Hematopoietic multipotent progenitor cell treated with erythropoietin and hydrocortisone succinate and interleukin-3 and kit ligand, for 15 days (in vitro differentiated cells): ENCODE measurements at regions not wholly inside any gene's neighbourhood (a gene's known extent, or its start where the extent isn't known, plus 50 kb on each side); places are given as distances from the start of the nearest gene placed in this dataset.

Experiments
- DNase-seq: peaks from one replicate; pipeline ENCODE4 v3.0.0-alpha.2; 2015; ENCODE audit warnings: low spot score

- no peak for DNase-seq
Measured at GRCh38 chr4:13047591-13047990, 436.5 kb downstream of the RAB28 start.

GRCh38 chr4:13036841-13037240 lies 447.3 kb downstream of the RAB28 start:
- no peak for DNase-seq

- no peak for DNase-seq
Measured at GRCh38 chr4:13032936-13033335, 451.2 kb downstream of the RAB28 start.

GRCh38 chr4:13024147-13025105 lies 459.7 kb downstream of the RAB28 start:
- DNase-seq = no peak

DNA sequence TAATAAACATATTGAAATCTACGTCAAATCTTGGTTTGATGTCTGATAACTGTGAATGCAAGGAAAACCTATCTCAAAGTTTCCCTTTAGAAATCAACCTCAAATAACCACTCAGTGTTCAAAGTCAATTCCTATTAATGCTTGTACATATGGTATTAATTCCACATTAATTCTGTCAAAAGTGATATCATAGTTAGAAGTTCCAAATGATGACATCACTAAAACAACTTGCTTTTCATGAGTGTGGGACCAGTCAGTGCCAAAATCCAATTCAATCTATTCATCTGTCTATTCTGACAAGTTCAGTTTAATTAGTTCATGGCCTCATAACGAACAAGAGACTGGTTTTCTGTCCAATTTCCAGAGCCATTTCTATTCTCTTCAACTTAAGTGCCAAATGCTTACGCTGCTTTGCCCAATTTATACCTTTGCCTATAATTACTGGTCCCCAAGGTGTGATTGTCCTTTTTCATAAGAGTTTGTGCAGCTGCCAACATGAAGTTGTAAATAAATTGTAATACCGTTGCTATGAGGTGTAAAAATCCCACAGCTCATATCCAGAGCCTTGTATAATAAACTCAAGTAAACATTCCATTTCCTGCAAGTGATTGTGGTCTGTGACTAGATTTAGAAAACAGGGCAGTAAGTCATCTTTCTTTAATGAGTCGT lies 476.2 kb downstream of the RAB28 start:
- no peak for DNase-seq

- no peak for DNase-seq
Measured at GRCh38 chr4:12993923-12994322, 490.2 kb downstream of the RAB28 start.

DNA sequence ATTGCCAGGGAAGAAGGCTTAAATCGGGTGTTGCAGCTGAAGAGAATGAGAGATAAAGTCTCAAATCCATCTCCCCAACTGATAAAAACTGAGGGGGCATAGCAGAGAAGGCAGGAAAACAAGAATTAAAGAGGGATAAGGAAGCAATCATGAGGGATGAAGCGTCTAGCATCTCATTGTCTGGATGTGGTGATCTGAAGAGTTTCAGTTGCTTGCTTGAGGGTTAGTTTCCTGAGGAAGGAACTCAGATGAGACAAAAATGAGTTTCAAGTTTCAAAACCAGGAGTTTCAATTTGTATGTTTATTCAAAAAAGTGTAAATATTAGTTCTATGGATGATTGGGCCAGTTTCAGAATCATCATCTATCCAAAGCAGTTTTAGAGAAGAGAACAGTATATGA lies 496.9 kb downstream of the RAB28 start:
- DNase-seq = no peak

DNA sequence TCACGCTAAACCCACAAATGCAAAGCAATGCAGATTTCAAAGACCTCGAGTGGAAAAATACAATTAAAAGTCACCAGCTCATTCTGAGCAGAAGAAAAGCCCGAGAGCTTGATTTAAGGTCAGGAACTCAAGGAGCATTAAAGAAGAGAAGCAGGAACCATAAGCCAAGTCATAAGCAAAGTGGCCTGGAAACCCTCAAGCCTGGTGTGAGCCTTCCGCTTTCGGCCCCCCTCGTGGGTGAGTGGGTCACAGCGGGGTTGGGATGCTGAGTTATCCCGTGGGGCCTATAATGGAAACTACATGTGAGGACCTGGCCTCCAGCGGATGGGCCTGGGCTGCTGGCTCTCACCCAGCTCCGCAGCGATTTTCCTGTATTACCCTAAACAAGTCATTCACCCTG lies 504.3 kb downstream of the RAB28 start:
- no peak for DNase-seq

DNA sequence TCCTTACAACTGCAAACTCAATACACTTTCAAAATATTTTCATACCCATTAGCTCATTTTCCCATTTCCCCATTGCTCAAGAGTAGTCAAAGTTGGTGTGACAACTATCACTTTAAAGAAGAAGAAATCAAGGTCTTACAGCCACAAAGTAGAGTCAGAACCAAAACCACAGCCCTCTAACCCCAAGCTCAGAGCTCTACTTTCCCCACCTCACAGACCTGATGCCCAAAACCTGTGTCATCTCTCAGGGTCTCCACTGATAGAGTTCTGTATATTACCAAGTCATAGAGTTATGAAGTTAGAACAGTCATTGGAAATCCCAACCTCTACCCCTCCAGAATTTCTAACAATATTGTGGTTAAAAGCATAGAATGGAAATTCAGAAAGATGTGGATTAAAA lies 505.8 kb downstream of the RAB28 start:
- no peak for DNase-seq

GRCh38 chr4:12975511-12975910 lies 508.6 kb downstream of the RAB28 start:
- DNase-seq = no peak

- DNase-seq = no peak
Measured at GRCh38 chr4:12973522-12973921, 510.6 kb downstream of the RAB28 start.

DNA sequence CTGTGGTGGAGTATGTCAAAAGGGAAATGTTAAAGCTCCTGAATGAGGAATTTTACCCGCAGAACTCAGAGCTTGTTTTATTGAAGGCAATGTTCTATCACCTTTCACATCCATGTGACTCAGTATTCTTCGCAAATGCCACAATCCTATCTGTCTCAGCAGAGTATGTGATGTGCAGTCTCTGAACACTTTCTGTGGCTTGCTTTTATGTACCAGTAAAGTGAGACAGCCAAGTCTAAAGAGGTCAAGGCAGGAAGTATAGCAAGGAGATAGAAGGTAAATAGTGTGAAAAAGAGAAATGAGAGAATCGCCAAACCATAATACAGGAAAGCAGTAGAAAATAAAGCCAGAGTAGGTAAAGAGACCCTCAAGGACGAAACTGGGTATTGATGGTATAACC lies 515.8 kb downstream of the RAB28 start:
- no peak for DNase-seq

GRCh38 chr4:12966726-12967125 lies 517.4 kb downstream of the RAB28 start:
- no peak for DNase-seq

GRCh38 chr4:12965334-12965733 lies 518.8 kb downstream of the RAB28 start:
- no peak for DNase-seq

DNA sequence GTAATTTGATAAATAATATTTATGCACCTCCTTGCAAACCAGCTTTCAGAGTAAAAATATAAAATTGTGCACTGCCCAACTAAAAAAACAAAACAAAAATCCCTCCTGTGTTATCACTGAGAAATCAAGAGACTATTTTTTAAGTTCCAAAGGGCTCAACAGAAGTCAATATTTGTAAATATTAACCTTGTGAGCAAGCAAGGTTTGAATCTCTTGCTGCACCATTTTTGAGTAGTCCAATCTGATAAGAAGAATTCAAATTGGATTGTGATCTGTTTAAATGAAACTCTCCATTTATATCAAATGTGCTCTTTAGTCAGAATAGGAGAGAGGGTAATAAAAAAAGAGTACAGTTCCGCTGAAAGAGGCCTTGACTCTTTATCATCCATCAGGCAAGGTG lies 520.2 kb downstream of the RAB28 start:
- DNase-seq = no peak

- no peak for DNase-seq
Measured at GRCh38 chr4:12963291-12963690, 520.8 kb downstream of the RAB28 start.

DNA sequence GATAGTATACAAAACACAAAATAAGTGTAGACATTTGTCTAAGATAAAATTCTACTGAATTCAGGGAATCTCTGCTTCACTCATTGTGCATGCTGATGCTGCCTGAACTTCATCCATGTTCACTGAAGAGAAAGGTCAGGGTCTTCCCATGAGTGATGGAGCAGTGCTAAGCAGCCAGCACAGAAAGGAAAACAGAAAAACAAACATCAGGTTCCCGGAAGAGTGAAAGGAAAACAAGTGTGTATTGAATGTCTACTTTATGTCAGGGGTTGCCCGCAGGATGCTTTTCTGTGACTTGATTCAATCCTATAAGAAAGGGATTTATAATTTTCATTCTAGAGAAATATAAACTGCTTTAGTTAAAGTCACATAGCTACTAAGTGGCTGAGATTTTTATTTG lies 522.4 kb downstream of the RAB28 start:
- no peak for DNase-seq

- no peak for DNase-seq
Measured at GRCh38 chr4:12958436-12958835, 525.7 kb downstream of the RAB28 start.

DNA sequence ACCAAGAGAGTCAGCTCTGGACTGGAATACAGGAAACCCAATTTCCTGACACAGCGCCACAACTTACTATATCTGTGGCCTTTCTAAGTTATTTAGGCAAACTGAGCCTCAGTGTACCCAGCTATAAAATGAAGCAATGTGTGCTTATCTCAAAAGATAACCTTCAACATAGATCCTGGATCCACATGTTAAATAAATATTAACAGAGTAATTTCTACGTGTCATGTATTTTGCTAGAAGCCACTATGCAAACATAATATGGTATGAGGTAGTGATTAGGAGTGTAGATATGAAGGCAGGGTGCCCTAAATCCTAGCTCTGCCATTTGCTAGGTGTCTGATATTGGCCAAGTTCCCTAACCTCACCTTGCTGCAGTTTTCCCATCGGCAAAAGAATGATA lies 527.0 kb downstream of the RAB28 start:
- DNase-seq = no peak

DNA sequence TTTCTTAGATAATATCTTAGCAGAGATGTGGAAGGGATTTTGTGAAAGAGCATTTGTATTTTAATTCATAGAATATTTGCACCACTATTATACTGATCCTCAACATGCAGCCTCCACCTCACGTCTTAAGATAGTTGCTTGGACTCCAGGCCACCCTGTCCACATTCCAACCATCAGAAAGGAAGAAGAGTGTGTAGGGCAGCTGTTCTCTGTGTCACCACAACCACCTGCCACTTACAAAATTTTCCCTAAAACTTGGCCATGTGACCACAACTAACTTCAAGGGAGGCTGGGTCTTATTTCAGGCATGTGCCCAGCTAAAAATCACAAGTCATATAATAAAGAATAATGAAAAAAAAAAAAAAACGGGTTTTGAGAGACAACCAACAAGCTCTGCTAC lies 528.1 kb downstream of the RAB28 start:
- DNase-seq = no peak

GRCh38 chr4:12949719-12950490 lies 534.2 kb downstream of the RAB28 start:
- DNase-seq = no peak

GRCh38 chr4:12943069-12943468 lies 541.1 kb downstream of the RAB28 start:
- no peak for DNase-seq

GRCh38 chr4:12933760-12934221 lies 550.3 kb downstream of the RAB28 start:
- no peak for DNase-seq
